ENCODE measurements at regions not wholly inside any gene's neighbourhood (a gene's known extent, or its start where the extent isn't known, plus 50 kb on each side); places are given as distances from the start of the nearest gene placed in this dataset.
"Not testable (repeated sequence)": the region's sequence is repeated elsewhere in the genome, so short reads cannot be mapped to it uniquely, and the experiment has no call there.

DNA sequence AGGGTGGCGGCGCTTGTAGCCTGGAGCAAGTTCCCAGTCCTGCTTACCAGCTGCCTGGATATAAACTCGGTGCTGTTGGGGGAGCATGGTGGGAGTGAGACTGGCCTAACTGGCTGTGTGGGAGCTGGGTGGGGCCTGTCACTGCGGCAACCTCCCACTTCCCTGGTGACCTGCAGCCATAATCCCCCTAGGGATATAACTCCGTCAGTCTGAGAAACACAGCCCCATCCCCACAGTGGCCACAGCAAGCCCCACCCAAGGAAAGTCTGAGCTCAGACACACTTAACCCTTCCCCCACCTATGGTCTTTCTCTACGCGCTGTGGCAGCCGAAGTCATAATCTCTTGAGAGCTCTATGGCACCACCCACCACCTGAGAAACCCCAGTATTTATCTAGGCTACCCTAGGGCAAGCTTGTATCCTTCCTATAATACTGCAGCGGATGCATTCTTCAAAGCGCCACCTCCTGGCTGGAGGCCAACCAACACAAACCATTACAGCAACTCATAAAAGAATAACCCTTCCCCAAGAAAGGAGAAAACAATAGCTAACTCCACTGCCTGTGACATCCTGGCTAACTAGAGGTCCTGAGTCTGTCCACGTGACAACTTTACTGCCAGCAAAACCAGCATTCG lies 57.4 kb downstream of the ZNF648 start:
- DNase-seq: no peak

DNA sequence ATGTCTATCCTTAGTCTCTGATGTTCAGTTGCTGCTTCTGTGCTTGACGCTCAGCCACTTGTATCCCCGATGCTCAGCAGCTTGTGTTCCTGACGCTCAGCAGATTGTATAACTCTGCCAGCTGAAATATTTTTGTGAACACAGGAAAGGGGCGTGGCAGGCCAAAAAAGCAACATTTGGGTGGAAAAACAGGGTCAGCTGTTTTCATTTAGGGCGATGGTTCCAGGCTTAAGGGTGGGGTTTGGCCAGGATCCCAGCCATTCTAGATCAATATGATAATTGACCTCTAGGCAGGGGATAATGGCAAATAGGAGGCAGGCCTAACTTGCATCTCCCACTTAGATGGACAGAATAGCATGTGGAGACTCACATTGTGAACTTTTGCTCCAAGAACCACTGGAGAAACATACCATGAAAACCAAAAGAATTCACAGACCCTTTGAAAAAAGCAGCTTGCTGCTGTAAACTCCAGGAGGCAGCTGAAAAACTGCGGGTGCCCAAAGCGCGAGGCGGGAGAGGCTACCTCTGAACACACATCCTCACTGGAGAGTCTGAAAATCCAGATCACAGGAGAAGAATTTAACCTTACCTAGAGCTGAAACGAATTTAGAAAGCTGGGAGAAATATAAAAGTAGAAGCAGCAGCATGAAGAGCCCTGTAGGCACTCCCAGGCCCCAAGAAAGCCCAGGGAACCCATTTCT lies 58.3 kb downstream of the ZNF648 start:
- no peak for DNase-seq

DNA sequence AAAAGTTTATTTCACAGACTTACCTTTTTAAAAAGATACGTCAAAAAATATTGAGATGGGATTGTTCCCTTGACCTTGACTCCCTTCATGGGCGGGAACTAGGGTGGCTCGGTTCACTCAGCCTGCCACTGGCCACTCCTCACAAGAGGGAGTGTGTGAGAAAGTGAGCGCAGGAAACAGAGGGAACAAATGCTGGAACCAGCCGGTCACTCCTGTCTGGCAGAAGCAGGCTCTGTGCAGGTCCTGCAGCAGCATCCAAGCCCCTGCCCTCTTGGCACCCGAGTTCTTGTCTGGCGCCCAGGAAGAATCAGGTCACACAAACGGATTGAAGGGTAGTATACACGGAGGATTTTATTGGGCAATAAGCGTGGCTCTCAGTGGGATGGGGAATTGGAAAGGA lies 58.9 kb downstream of the ZNF648 start:
- no peak for DNase-seq

DNA sequence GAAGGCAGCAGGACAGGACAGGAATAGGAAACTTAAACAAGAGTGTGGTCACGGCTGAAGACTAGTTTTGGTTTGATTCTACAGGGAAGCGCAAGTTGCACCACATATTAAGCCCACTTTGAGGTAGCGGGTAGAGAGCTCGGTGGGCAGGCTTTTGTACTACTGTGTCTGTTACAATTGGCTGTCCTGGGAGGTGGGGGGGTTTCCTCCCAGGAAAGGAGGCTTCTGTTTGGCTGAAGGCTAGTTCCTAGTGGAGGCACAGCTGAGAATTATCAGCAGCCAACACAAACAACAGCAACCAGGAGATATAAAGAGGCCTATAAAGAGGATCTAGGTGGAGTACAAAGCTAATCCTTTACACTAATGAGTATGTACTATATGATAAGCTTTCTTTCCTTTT lies 62.7 kb downstream of the ZNF648 start:
- no peak for DNase-seq

DNA sequence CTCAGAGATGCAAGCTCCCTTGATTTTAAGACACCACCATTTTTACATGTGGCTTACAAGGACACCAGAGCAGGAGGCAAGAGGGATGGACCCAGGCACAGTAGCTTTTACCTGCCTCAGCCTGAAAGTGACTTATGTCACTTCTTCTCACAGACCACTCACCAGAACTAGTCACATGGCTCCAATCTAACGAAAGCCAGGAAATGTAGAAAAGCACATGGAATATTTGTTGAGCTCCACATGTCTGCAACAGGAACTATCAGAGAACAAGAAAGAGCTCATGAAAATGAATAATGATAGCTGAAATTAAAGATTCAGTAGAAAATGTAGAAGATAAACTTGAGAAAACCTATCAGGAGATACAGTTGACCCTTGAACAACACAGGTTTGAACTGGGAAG lies 69.4 kb downstream of the ZNF648 start:
- DNase-seq: no peak

DNA sequence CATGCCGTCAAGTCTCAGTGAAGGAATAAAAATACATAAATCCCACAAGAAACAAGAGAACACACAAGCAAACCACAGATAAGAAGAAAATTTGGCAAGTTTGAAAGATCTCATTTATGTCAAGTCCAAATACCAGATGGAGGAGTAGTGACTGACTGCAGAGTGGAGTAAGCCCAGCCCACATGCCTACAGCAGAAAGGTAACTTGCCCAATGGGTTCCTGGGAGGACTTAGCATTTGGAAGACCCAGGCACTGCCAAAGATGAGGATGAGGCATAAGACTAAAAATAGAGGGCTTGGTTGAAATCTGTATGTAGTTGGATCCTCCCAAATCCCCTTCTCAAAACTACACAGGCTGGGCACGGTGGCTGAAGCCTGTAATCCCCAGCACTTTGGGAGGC lies 70.8 kb downstream of the ZNF648 start:
- no peak for DNase-seq

DNA sequence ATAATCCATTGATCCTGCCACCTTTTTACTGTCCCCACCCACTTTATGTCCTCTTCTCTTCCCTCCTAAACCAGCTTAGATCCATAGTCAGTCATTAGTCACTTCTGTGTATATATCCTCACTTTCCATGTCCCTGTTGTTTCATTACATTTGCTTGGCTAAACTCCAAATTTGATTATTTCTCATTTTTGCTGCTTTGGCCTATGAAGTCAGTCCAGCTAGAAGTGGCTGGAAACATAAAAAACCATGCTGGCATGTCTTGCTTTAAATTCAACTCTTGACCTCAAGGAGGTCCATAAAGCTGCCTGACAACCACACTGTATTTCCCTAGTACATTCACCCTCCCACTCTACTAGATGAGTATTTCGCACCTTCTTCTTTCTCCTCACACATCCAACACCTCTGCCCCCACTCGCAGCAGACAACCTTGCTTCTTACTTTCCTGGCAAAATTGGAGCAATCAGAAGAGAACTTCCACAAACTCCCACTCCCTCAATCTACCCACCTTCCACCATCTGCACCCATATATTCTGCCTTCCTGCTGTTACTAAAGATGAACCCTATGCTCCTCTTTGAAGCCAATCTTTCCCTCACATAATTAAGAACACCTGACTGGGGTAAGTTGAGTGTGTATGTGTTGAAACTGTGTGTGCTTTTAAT lies 72.1 kb downstream of the ZNF648 start:
- DNase-seq: no peak

- no peak for DNase-seq
These were observed 73.5 kb downstream of the ZNF648 start for GRCh38 chr1:181987996-181988395.

- DNase-seq: no peak
These were observed 74.1 kb downstream of the ZNF648 start for GRCh38 chr1:181987334-181987895.

DNA sequence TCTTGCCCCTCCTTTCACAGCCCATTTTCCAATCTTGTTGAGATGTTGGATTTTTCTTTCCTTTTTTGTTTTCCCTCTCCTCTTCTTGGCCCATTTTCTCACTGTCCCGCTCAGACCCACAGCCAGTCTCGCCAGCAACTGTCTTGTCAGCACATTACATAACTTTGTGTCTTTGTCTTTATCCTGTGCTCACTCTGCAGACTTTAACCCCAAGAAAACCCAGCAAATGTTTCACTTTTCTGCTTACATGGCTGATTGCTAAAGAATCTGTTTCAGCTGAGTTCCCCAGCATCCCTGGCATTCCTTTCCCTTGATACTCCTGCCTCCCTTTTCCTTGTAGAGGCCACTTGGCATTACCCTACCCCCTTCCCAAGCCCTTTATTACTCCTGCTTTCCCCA lies 74.6 kb downstream of the ZNF648 start:
- no peak for DNase-seq

GRCh38 chr1:181985936-181986906 lies 75.3 kb downstream of the ZNF648 start:
- no peak for DNase-seq

DNA sequence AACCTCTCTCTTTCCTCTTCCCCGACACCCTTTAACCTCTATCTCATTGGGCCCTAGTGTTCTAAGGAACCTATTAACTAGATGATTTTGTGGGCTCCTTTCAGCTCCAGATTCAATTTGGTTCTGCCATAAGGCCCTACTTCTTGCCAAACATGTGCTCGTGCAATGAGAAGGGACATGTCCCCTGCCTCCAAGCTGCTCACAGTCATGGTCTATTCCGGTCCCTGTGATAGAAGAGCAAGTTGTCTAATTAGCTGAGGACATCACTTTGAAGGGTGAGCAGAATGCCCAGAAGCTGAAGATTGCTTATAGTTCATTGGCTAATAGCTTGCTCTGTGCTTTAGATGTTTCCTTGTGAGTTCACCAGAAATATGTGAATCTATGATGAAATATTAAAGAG lies 76.2 kb downstream of the ZNF648 start:
- DNase-seq: no peak

- no peak for DNase-seq
These were observed 77.5 kb downstream of the ZNF648 start for GRCh38 chr1:181984006-181984405.

- DNase-seq: no peak
These were observed 79.7 kb downstream of the ZNF648 start for GRCh38 chr1:181981821-181982220.

GRCh38 chr1:181972256-181972655 lies 89.3 kb downstream of the ZNF648 start:
- DNase-seq: no peak

DNA sequence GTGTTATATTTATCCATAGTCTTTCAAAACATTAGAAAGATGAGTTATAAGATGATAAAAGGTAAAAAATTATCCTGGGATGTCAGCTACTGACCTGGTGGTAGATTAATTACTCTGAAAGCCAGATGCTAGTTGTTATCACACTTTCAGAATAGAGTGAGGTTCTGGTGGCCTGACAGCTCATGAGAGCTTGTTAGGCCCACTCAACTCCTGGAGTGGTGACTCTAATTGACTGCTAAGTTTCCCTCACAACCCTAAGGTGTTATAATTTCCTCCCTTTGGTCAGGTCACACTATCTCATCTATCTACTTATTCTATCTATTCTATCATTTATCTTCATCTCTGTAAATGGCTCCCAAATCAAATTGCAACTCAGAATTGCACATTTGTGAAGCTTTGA lies 90.1 kb downstream of the ZNF648 start:
- DNase-seq: no peak

DNA sequence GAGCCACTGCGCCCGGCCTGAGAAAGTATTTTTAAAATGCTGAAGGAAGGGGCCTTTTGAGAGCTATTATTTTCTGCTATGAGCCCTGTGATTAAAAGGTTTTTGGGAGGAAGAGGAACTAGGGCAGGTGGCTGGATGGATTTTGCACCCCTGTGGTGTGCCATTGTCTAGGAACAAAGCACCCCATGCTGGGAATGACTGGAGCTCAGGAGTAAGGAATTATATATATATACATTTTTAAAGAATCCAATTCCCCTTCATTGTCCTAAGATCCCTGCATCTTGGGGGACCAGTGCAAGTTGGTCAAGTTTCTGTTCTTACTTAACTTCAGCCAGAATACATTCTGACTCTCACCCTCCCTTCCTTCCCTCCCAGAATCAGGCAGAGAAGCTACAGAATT lies 91.6 kb downstream of the ZNF648 start:
- DNase-seq: no peak

DNA sequence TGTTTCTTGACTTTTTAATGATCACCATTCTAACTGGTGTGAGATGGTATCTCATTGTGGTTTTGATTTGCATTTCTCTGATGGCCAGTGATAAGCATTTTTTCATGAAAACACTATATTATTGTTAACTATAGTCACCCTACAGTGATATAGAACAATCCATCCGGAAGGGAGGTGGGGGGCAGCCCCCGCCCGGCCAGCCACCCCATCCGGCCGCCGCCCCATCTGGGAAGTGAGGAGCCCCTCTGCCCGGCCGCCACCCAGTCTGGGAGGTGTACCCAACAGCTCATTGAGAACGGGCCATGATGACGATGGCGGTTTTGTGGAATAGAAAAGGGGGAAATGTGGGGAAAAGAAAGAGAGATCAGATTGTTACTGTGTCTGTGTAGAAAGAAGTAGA lies 106.8 kb downstream of the ZNF648 start:
- not testable (repeated sequence) for DNase-seq

DNA sequence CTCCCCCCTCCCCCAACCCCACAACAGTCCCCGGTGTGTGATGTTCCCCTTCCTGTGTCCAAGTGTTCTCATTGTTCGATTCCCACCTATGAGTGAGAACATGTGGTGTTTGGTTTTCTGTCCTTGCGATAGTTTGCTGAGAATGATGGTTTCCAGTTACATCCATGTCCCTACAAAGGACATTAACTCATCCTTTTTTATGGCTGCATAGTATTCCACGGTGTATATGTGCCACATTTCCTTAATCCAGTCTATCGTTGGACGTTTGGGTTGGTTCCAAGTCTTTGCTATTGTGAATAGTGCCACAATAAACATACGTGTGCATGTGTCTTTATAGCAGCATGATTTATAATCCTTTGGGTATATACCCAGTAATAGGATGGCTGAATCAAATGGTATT lies 107.3 kb downstream of the ZNF648 start:
- DNase-seq: not testable (repeated sequence)

DNA sequence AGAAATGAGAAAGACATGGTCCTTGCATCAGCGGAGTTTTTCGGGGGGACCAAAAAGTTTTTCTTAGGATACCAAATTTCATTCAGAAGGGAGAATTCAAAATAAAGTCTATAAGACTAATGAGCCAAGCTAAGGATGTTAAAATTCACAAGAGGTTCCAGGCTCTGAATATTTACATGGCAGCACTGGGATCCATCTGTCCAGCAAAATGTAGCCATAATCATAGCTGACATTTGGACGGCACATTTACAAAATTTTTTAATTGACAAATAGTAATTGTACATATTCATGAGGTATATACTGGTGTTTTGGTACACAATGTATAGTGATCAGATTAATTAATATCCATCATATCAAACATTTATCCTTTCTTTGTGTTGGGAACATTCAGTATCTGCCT lies 107.9 kb downstream of the ZNF648 start:
- no peak for DNase-seq

DNA sequence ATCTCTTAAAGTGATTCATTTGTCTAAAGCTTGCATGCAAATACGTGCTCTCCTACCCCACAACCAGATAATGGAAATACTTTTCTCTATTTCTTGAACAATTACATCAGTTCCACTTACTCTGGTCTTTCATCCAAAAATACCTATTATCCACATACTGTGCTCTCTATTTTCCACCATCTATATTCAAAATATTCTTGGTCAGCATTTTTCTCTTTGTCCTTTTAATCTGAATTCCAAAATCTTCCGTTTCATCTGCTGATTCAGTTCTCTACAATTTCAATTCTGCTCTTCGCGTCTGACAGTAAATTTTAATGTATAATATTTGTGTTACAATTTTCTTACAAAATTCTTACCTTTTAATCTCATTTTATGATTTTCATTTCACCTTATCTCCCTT lies 110.3 kb downstream of the ZNF648 start:
- no peak for DNase-seq

DNA sequence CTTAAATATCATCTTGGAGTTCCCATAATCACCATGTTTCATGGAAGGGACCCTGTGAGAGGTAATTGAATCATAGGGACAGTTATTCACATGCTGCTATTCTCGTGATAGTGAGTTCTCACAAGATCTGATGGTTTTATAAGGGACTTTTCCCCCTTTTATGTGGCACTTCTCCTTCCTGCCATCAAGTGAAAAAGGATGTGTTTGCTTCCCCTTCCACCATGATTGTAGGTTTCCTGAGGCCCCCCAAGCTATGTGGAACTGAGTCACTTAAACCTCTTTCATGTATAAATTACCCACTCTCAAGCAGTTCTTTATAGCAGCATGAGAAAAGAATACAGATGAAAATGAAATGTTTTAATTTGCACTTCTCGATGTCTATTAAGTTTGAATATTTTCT lies 112.0 kb downstream of the ZNF648 start:
- DNase-seq: no peak

DNA sequence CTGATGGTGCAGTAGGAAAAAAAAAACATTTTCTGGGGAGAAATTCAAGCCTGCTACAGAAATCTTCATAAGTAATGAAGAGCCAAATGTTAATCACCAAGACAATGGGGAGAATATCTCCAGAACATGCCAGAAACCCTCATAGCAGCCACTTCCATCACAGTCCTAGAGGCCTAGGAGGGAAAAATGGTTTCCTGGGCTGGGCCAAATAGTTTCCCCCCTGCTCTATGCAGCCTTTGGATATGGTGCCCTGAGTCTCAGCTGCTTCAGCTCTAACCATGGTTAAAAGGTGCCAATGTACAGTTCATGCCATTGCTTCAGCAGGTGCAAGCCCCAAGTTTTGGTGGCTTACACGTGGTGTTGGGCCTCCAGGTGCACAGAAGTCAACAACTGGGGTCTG lies 113.1 kb downstream of the ZNF648 start:
- DNase-seq: no peak
